NCI-H1105 (cell line): ENCODE measurements at regions not wholly inside any gene's neighbourhood (a gene's known extent, or its start where the extent isn't known, plus 50 kb on each side); places are given as distances from the start of the nearest gene placed in this dataset.
"Not testable (repeated sequence)": the region's sequence is repeated elsewhere in the genome, so short reads cannot be mapped to it uniquely, and the experiment has no call there.

Source experiments
- DNase-seq: peaks from one replicate; lab custom pipeline; 2025; lab: John Stamatoyannopoulos, UW

- no peak for DNase-seq
Measured at GRCh38 chr4:64969081-64969480, 559.8 kb upstream of the TECRL start.

- no peak for DNase-seq
Measured at GRCh38 chr4:64967286-64967685, 558.0 kb upstream of the TECRL start.

DNA sequence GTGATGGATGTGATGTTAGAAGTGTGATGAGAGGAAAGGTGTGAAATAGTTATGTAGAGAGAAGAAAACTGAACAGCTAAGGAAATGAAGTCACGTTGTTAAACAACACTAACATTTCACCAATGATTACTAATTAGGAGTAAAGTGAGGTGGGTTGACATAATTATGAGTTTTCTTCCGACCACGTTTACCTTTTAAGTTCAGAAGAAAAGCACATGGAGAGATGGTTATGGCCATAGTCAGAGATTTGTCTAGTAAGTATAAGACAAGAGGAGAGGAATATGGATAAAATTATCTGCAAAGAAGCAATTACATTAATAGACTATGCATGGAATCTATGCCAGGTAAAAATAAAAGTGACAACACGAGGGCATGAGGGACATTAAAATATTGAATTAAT is 551.3 kb upstream of the TECRL start:
- no peak for DNase-seq

DNA sequence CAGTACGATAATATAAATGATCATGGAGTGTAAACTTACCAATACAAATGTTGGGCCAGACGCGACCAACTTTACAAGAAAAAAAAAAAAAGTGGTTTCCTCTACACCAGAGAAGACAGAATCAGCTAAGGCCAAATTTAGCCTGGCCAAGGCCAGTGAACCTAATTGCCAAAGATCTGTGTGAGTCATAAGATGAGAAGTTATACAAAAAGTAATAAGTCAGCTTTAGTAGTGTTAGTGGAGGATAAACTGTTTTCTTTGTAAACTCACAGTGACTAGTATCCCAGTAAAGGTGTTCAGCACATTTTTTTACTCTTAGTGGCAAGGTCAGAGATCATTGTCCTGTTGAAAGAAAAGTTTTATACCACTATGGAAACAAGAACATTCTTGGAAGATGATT is 531.4 kb upstream of the TECRL start:
- DNase-seq: no peak

DNA sequence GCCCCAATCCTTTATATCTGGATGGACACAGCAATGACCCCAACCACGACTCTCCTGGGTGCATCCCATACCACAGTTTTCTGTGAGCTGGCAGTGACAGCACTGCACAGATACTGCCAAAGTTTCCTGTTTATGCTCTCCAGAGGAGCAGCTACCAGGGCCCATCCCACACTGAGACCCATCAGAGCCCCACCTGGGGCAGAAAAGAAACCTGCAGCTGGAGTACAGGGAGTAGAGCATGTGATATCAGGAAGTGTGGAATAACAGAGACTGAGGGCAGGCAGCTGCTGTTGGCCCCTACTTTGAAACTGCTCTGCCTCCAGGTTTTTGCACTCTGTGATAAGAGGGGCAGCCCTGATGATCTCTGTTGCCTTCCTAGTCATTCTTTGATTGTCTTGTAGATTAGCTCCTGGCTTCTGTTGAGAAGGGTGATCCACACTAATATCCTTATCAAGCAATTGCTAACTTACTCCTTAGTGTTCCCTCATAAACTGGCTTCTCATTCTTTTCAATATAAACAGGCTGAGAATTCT is 526.3 kb upstream of the TECRL start:
- DNase-seq: no peak

DNA sequence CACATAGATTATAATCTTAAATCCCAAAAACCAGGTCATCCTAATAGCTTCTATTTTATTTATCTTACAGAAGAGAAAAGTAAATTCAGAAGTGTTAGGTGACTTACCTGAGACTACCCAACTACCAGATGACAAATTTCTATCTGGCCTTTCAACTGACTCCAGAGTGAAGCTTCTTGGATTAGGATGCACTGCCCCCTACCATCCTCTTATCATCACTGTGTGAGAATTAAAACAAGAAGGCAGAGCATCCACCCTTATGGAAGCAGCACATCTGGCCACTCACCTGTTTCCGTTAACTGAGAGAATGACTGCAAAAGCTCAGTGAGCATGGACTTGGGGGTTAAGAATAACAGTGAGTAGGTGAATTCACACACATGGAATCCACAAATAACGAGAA is 502.6 kb upstream of the TECRL start:
- no peak for DNase-seq

DNA sequence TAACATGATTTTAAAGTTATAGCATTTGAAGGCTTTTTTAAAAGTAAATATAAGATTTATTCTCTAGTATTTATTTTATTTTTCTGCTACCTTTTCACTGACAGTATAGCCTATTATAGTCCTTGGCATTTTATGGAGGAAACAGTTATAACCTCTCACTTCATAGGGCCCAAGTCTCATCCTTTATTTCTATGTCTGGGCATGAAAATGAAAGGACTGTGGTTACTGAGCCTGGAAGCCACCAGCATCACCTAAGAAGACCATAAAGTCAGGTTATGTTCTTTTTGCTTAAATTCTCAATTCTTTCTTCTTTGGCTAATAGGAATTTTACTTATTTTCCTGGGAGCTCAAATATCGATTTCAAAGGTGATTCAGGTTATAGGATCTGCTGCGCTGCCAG is 494.7 kb upstream of the TECRL start:
- DNase-seq: no peak

DNA sequence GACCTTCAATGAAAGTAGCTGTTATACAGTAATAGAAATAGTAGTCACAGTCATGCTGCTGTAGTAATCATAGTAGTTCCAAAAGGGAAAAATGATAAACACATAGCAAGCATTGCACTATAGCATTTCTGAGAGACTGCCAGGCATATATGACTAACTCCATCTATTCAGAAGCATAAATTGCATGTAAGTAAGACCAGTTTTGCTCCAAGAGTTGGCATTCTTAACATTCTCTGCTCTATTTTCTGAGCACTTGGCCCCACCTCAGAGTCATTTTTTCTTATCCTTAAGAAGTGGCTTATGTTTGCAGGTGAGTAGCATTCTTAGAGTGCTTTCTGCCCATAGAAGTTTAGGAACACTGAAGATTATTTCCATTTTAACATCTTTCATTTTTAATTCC is 490.3 kb upstream of the TECRL start:
- no peak for DNase-seq

DNA sequence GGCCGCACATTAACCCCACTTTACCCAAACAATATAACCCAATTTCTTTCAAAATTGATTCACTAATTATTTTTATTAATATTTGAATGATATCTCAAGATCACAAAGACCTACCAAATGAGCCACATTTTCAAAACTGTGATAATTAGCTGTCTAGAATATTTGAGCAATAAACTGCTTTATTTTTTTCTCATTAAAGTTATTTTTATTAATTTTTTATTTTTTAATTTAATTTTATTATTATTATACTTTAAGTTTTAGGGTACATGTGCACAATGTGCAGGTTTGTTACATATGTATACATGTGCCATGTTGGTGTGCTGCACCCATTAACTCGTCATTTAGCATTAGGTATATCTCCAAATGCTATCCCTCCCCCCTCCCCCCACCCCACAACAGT is 489.8 kb upstream of the TECRL start:
- DNase-seq: not testable (repeated sequence)

DNA sequence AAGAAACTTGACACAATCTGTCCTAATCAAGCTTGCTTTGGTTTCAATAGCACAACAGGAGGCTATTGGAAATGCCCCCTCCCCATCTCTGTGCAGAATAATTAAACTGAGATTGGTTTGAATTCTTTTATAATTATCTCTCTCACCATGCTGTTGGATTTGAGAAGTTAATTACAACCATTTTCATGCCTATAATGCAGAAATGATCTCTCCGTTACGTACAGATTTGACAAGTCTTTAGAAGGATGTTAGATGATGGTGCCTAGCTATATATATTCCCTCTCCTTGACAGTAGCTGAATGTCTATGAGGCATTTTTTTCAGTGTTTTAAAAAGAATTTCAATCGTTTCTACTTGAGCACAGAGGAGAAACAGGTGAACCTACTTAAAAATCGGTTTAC is 488.4 kb upstream of the TECRL start:
- no peak for DNase-seq

DNA sequence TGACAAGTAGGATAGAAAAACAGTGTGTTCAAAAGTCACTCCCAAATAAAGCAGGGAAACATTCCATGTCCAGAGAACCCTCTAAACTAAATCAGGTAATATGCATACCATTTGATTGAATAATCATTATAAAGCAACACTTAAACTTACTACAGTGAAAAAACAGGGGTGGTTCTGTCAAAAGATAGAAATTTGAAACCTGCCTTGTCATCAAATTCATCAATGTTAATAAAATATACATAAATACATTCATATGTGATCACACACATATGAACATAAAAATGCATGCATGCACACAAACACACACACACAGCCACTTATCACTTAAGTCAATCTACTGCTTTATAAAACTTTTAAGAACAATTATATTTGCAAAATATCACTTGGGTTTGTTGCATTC is 485.8 kb upstream of the TECRL start:
- no peak for DNase-seq

DNA sequence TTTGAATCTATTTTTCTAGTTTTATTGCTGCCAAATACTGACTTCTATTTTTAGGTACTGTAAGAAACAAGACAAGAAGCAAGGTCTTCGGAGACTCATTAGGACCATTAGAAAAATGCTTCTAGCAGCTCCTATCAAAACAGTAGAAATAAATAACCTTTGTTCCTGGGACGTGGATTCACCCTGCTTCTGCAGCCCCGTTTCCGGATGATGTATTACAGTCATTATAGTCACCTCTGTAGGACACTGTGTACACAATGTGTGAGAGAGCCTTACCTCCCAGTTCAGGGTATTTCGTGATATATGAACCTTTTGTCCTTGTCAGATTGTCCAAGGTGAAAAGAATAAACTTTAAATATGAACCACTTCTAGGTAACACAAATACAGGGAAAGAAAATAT is 484.0 kb upstream of the TECRL start:
- DNase-seq: no peak

GRCh38 chr4:64889906-64890610 is 480.8 kb upstream of the TECRL start:
- DNase-seq: peak; percentile 4

DNA sequence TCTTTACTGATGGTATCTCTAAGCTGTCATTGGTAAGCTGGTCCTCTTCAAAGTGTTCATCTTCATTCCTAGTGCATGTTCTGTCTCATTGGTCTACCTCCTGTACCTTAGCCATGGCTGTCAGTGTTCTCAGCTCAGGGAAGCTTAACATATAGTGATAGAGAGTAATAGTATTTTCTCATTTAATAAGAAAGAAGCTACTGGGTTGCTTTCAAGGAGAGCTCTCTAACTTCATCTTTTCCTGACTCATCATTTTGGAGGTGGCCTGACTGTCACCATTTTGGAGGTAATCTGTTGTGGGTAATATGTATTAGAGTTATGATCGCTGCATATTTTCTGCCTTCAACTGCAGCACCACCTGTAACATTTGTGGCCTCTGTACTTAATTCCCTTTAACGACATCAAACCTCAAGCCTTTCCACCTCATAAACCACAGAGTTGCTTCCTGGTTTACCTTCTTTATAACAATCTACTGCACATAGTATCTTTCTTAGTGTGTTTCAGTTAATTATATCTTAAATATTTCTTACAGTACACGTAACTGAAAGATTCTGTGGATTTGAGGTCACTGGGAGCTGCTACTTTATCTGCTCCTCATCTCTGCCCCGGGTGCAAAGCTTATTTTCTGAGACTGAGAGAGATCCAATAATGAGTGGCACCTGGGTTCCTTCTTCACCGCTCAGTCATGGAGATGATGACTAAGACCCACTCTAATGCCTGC is 474.0 kb upstream of the TECRL start:
- no peak for DNase-seq

- no peak for DNase-seq
Measured at GRCh38 chr4:64882311-64883086, 473.2 kb upstream of the TECRL start.

GRCh38 chr4:64880557-64880956 is 471.3 kb upstream of the TECRL start:
- DNase-seq: no peak

- no peak for DNase-seq
Measured at GRCh38 chr4:64876021-64876420, 466.8 kb upstream of the TECRL start.

- DNase-seq: no peak
Measured at GRCh38 chr4:64870558-64870957, 461.3 kb upstream of the TECRL start.

- DNase-seq: no peak
Measured at GRCh38 chr4:64857815-64858214, 448.6 kb upstream of the TECRL start.

DNA sequence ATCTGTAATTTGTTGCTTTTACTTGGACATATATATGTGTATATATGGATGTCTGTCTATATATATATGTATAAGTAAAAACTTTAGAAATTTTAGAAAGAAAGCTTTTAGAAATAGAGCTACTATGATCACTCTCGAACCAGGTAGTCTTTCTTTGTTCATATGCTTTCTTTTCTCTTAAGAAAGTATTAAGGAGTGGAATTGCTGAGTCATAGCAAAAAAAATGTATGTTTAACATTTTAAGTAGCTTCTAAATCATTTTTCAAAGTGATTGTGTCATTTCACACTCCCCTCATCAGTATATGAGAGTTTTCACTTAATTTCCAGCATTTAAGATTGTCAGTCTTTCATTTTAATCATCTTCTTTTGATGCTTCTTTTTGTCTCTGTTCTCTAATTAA is 447.9 kb upstream of the TECRL start:
- no peak for DNase-seq

- DNase-seq: no peak
Measured at GRCh38 chr4:64846417-64846816, 437.2 kb upstream of the TECRL start.

DNA sequence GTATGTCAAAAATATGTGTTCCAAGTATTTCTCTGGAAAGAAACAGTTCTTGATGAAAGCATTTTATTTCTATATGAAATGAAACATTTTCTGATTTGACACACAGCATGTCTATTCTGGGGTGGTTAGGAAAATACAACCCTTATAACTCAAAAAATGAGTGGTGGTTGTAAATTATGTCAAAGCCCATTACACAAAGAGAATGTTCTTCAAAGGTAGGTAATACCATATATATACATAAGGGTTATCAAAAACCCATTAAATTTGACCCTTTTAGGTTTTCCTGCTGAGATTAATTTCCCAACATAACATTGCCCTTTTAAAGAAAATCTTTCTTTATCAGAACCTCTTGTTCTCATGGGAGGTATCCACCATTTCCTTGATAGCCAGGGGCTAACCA is 420.5 kb upstream of the TECRL start:
- no peak for DNase-seq

- DNase-seq: no peak
Measured at GRCh38 chr4:64824591-64824990, 415.3 kb upstream of the TECRL start.
